K562 (cell line): ENCODE measurements at regions not wholly inside any gene's neighbourhood (a gene's known extent, or its start where the extent isn't known, plus 50 kb on each side); places are given as distances from the start of the nearest gene placed in this dataset.

Experiments
- ATAC-seq: fragments of 200-7000 bp; cut with Tn5 transposase; 3 replicates; pipeline ENCODE4 v1.9.1; 2020; ENCODE audit warnings: moderate library complexity
- BruUV-seq: library from RNA; stranded (reverse); fragments of 400-500 nt; replicated peaks from 2 replicates; lab custom pipeline; 2021; lab: Mats Ljungman, UMichigan
- CTCF ChIA-PET: fragments of 300-600 bp; formaldehyde crosslinking; extraction: SDS; loops from one replicate; lab custom pipeline; 2021; ENCODE audit warnings: low intra/inter-chr PET ratio; lab: Yijun Ruan, JAX
- POLR2A ChIA-PET: fragments of 300-600, 350-650 bp; sonication (Branson Sonifier 250); formaldehyde crosslinking; extraction: SDS; loops from one replicate; lab custom pipeline; 2021; ENCODE audit warnings: antibody characterized with exemption, inconsistent platforms; lab: Yijun Ruan, JAX
- DNase-seq, 4 experiments: peaks; one replicate each; pipeline versions ENCODE4 v3.0.0 to v3.0.0-alpha.2; 2011 to 2018; ENCODE audit warnings: low spot score in 3 of 4, mixed read lengths in 3 of 4; ENCODE audit errors: extremely low read depth in 1 of 4
- FAIRE-seq: peaks from 2 replicates; lab custom pipeline; 2011; peaks lifted over from hg19 to GRCh38; lab: Jason Lieb, UNC
- H2AFZ ChIP-seq: 2 replicates; pipeline ENCODE4 v1.6.0; 2011; ENCODE audit warnings: low read depth, low read length, control low read depth, inconsistent platforms
- H3K27ac ChIP-seq: fragments of 200-600 bp; 3 replicates; pipeline ENCODE4 v1.8.0; 2011; ENCODE audit warnings: low read depth, mild to moderate bottlenecking, control low read depth, inconsistent platforms, low read length, moderate library complexity, mixed read lengths; ENCODE audit errors: extremely low read depth
- H3K27me3 ChIP-seq, 2 experiments: fragments of 300-600 bp in 1 of 2; 2 replicates in 1 of 2; 3 replicates in 1 of 2; pipeline versions ENCODE4 v1.6.0 to v1.8.0; 2011; ENCODE audit warnings: inconsistent platforms in 2 of 2, low read length in 2 of 2, mild to moderate bottlenecking in 1 of 2, mixed read lengths in 1 of 2, moderate library complexity in 1 of 2; ENCODE audit not compliant: control insufficient read depth in 2 of 2, insufficient read depth in 2 of 2
- H3K36me3 ChIP-seq: fragments of 300-600 bp; 3 replicates; pipeline ENCODE4 v1.8.0; 2011; ENCODE audit warnings: mild to moderate bottlenecking, low read length, inconsistent platforms; ENCODE audit not compliant: control insufficient read depth, insufficient read depth
- H3K4me1 ChIP-seq, 2 experiments: fragments of 200-600 bp in 1 of 2; replicated peaks in 1 of 2; 2 replicates in 1 of 2; 3 replicates in 1 of 2; pipeline versions ENCODE4 v1.5.1 to v1.8.0; 2011; ENCODE audit warnings: inconsistent platforms in 2 of 2, low read length in 2 of 2, mild to moderate bottlenecking in 1 of 2, mixed read lengths in 1 of 2, moderate library complexity in 1 of 2; ENCODE audit not compliant: control insufficient read depth in 2 of 2, insufficient read depth in 2 of 2
- H3K4me2 ChIP-seq: 2 replicates; pipeline ENCODE4 v1.6.1; 2011; ENCODE audit warnings: low read length, control low read depth, inconsistent platforms, mixed read lengths; ENCODE audit not compliant: insufficient read depth
- H3K4me3 ChIP-seq: fragments of 200-600 bp; sonication (generic), shearing (Covaris generic); 2 replicates; pipeline ENCODE4 v1.5.1; 2016; ENCODE audit warnings: control low read depth, inconsistent platforms
- H3K79me2 ChIP-seq: fragments of 200-600 bp; 3 replicates; pipeline ENCODE4 v1.8.0; 2011; ENCODE audit warnings: low read length, inconsistent platforms; ENCODE audit not compliant: control insufficient read depth, insufficient read depth
- H3K9ac ChIP-seq, 2 experiments: 2 replicates each; pipeline versions ENCODE4 v1.6.0 to v1.6.1; 2011; ENCODE audit warnings: low read depth in 2 of 2, low read length in 2 of 2, control low read depth in 1 of 2, inconsistent platforms in 1 of 2, mild to moderate bottlenecking in 1 of 2, mixed read lengths in 1 of 2; ENCODE audit not compliant: insufficient read depth in 1 of 2
- H3K9me1 ChIP-seq: one replicate; pipeline ENCODE4 v1.6.0; 2011; ENCODE audit warnings: inconsistent platforms, mild to moderate bottlenecking, low read length, moderate library complexity; ENCODE audit not compliant: control insufficient read depth, insufficient read depth
- H3K9me3 ChIP-seq: replicated peaks from 2 replicates; pipeline ENCODE4 v1.5.1; 2011; ENCODE audit warnings: low read depth, low read length, inconsistent platforms; ENCODE audit not compliant: control insufficient read depth, insufficient read depth
- H4K20me1 ChIP-seq: replicated peaks from 2 replicates; pipeline ENCODE4 v1.6.1; 2011; ENCODE audit warnings: low read length, inconsistent platforms, mixed read lengths; ENCODE audit not compliant: control insufficient read depth, insufficient read depth
- ATF7 ChIP-seq: fragments of 450-650 bp; IDR thresholded peaks from 2 replicates; pipeline ENCODE4 v1.7.1; 2014; ENCODE audit warnings: mild to moderate bottlenecking, moderate library complexity
- BCL6 ChIP-seq: fragments of 250-450 bp; sonication (Bioruptor Pico); IDR thresholded peaks from 2 replicates; pipeline ENCODE4 v1.4.0; 2020
- CHD2 ChIP-seq: IDR thresholded peaks from 2 replicates; pipeline ENCODE4 v1.6.1; 2011; ENCODE audit warnings: low read depth, low read length
- CREM ChIP-seq: IDR thresholded peaks from 2 replicates; pipeline ENCODE4 v1.6.1; 2014; ENCODE audit warnings: antibody characterized with exemption, low read depth
- ETS2 ChIP-seq: IDR thresholded peaks from 2 replicates; pipeline ENCODE4 v1.6.1; 2016; ENCODE audit warnings: borderline replicate concordance, missing genetic modification characterization, mild to moderate bottlenecking, moderate library complexity, missing compliant biosample characterization; ENCODE audit not compliant: poor library complexity, severe bottlenecking
- GABPB2 ChIP-seq: fragments of 250-450 bp; sonication (Bioruptor Pico); conservative IDR thresholded peaks from 2 replicates; pipeline ENCODE4 v1.5.1; 2021; ENCODE audit warnings: mild to moderate bottlenecking
- GTF2A2 ChIP-seq: IDR thresholded peaks from 2 replicates; pipeline ENCODE4 v1.6.1; 2016; ENCODE audit warnings: mild to moderate bottlenecking, missing genetic modification characterization, missing compliant biosample characterization
- GTF2B ChIP-seq: IDR thresholded peaks from 2 replicates; pipeline ENCODE4 v1.6.1; 2011; ENCODE audit not compliant: insufficient read length; ENCODE audit errors: extremely low read depth
- HES1 ChIP-seq: fragments of 450-650 bp; IDR thresholded peaks from 2 replicates; pipeline ENCODE4 v1.6.1; 2016; ENCODE audit warnings: low read depth, mild to moderate bottlenecking, moderate library complexity
- HIVEP1 ChIP-seq: fragments of 250-450 bp; sonication (Bioruptor Pico); IDR thresholded peaks from 2 replicates; pipeline ENCODE4 v1.4.0; 2020; ENCODE audit warnings: mild to moderate bottlenecking
- HOXB6 ChIP-seq: fragments of 250-450 bp; sonication (Bioruptor Pico); IDR thresholded peaks from 2 replicates; pipeline ENCODE4 v1.5.1; 2022; ENCODE audit warnings: mild to moderate bottlenecking, borderline replicate concordance
- KDM1A ChIP-seq, 2 experiments: fragments of 450-650 bp; IDR thresholded peaks; 2 replicates each; pipeline ENCODE4 v1.6.1; 2016; ENCODE audit warnings: mild to moderate bottlenecking in 2 of 2
- KLF1 ChIP-seq: fragments of 450-650 bp; IDR thresholded peaks from 2 replicates; pipeline ENCODE4 v1.6.1; 2016; ENCODE audit warnings: missing genetic modification characterization, missing compliant biosample characterization
- RCOR1 ChIP-seq, 2 experiments: IDR thresholded peaks; 2 replicates each; pipeline ENCODE4 v1.6.1; 2012; ENCODE audit warnings: low read depth in 2 of 2, low read length in 2 of 2, borderline replicate concordance in 1 of 2, improper control_type of control experiment in 1 of 2
- TFAP4 ChIP-seq: sonication (generic); formaldehyde crosslinking; IDR thresholded peaks from 2 replicates; pipeline ENCODE4 v1.8.0; 2022; ENCODE audit warnings: missing genetic modification reagents, mild to moderate bottlenecking, moderate library complexity, borderline replicate concordance
- TGIF2 ChIP-seq: sonication (generic); formaldehyde crosslinking; IDR thresholded peaks from 2 replicates; pipeline ENCODE4 v1.8.1; 2022; ENCODE audit warnings: mild to moderate bottlenecking, missing genetic modification reagents, moderate library complexity
- ZEB2 ChIP-seq: fragments of 450-650 bp; IDR thresholded peaks from 2 replicates; pipeline ENCODE4 v1.6.1; 2016
- ZNF121 ChIP-seq: sonication (generic); formaldehyde crosslinking; conservative IDR thresholded peaks from 2 replicates; pipeline ENCODE4 v1.8.0; 2022; ENCODE audit warnings: missing genetic modification reagents
- ZNF695 ChIP-seq: fragments of 450-650 bp; formaldehyde crosslinking; IDR thresholded peaks from 2 replicates; pipeline ENCODE4 v1.4.0; 2020; ENCODE audit warnings: mild to moderate bottlenecking, moderate library complexity
- WGBS: fragments of 100-300 bp; shearing (Covaris generic); methylation state at CpG from one replicate; pipeline ENCODE4 v1.1.6; 2016; ENCODE audit warnings: low coverage, mixed read lengths; ENCODE audit not compliant: insufficient coverage; ENCODE audit errors: missing lambda C conversion rate; 5-methylcytosine and 5-hydroxymethylcytosine counted together
- in situ Hi-C: fragments of 300-500 bp; cut with MboI; formaldehyde crosslinking; loops from 4 replicates; pipeline ENCODE4 v1.15.0; 2018; ENCODE audit warnings: inconsistent platforms, mixed read lengths
- intact Hi-C: fragments of 100-400 bp; cut with micrococcal nuclease; formaldehyde crosslinking; loops from 2 replicates; pipeline ENCODE4 v1.14.2; 2022
- TF ChIP-seq, protein P1 (sequence below): fragments of 450-650 bp; formaldehyde crosslinking; IDR thresholded peaks from 2 replicates; pipeline ENCODE4 v1.4.0; 2020; ENCODE audit warnings: mild to moderate bottlenecking, moderate library complexity

DNA sequence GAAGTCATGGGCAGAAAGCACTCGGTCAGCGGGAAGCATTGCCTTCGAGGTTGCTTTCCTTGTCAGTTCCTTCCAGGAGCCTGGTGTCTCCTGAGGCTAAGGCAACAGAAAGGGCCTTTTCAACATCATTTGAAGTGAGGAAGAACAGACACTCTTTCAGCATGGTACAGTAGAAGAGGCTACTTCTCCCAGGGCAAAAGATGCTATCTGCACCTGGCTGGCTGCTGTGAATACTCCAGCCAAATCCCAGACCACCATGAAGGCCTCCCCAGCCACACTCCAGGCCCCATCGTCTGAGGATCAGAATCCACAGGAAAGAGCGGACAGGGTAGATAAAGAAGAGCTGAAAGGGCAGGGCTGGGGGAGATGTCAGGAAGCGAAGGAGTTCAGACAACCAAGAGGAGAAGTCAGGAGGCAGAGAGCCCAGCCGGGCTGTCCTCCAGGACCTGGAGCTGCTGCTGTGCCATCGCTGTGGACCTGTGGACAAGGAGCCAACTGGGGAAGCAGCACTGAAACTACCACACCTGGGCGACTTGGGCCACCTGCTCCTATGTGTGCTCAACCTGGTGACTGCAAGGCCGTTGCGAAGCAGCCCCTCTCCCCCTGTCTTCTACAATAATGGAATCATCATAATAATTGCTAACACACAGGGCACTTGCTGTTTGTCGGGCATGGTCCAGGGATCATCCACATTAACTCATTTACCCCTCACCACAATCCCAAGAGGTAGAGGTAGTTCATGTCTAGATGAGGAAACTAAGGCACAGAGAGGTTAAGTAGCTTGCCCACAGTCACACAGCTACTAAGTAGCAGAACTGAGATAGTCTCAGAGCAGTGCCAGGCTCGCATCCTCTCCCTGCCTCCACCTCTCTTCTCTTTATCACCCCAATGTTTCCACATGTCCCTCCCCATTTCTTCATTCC lies 88.0 kb upstream of the ZBTB40 start:
- 28% methylated on average over 13 of the region's 13 CpGs for WGBS
- no TSS peak for BruUV-seq
- ChIA-PET POLR2A (interaction anchor here (0.6 to 4.1 kb wide), 3 partner anchors 13 to 142 kb away, joined by 3 to 18 read pairs (median 3); no protein-coding TSS in a partner anchor), CTCF (no interaction called here)
- Histone ChIP-seq H2AFZ (peak overlapping the region; percentile 57), H3K9ac (peak overlapping the region in 1 of 2 experiments; percentile 5; a peak in 1 of 4 replicates), H3K9me3 (no peaks in the 10 kb centered on the region), H4K20me1 (no peaks in the 10 kb centered on the region; the same call in 1 of the 2 replicates), H3K79me2 (no peaks in the 10 kb centered on the region), H3K4me1 (peaks cover 11 to 22% of the 10 kb centered on the region in 2 experiments; a peak in 4 of 5 replicates), H3K36me3 (no peaks in the 10 kb centered on the region), H3K9me1 (no peaks in the 10 kb centered on the region), H3K4me2 (peak overlapping the region; percentile 63), H3K27me3 (peaks cover 23 to 53% of the 10 kb centered on the region in 2 experiments), H3K27ac (no peak overlapping the region), H3K4me3 (no peak overlapping the region)
- no peak for DNase-seq
- peak; percentile 52 for FAIRE-seq
- intact Hi-C loops (no loop called here), in situ Hi-C loops (no loop called here)
- peak; percentile 11; the same call in 1 of the 3 replicates for ATAC-seq
- TF ChIP-seq GTF2B, result no peak
- TF ChIP-seq BCL6 (CRISPR knock-in tag), result no peak
- TF ChIP-seq ZNF121 (CRISPR knock-in tag), result no peak
- no peak for TF ChIP-seq CHD2
- TF ChIP-seq TFAP4, result no peak
- TF ChIP-seq HOXB6 (CRISPR knock-in tag), result no peak
- 0 out of 2 replicates have a peak, but pooled peaks have one; percentile 17 for TF ChIP-seq KLF1 (tag)
- TF ChIP-seq RCOR1 (IDR thresholded peaks at IDR 0.05; ENCODE audit: borderline replicate concordance in 1 of 2, low read depth in 2 of 2, low read length in 2 of 2), result 0 out of 4 replicates have a peak, but pooled peaks of 1 of the 2 experiments have one; percentile 19
- TF ChIP-seq TGIF2, result no peak
- no peak for TF ChIP-seq HIVEP1 (CRISPR knock-in tag)
- TF ChIP-seq HES1, result no peak
- no peak for TF ChIP-seq ZNF695 (CRISPR knock-in tag)
- no peak for TF ChIP-seq GTF2A2 (tag)
- TF ChIP-seq ZEB2, result no peak
- peak; percentile 25 to 38; a peak in 2 of 4 replicates for TF ChIP-seq KDM1A (IDR thresholded peaks at IDR 0.05)
- TF ChIP-seq, protein P1, sequence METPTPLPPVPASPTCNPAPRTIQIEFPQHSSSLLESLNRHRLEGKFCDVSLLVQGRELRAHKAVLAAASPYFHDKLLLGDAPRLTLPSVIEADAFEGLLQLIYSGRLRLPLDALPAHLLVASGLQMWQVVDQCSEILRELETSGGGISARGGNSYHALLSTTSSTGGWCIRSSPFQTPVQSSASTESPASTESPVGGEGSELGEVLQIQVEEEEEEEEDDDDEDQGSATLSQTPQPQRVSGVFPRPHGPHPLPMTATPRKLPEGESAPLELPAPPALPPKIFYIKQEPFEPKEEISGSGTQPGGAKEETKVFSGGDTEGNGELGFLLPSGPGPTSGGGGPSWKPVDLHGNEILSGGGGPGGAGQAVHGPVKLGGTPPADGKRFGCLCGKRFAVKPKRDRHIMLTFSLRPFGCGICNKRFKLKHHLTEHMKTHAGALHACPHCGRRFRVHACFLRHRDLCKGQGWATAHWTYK (CRISPR knock-in tag), result no peak
- TF ChIP-seq ATF7, result no peak
- TF ChIP-seq CREM, result no peak
- no peak for TF ChIP-seq GABPB2
- TF ChIP-seq ETS2 (tag), result no peak
